Stomach (tissue), 4 donors: ENCODE measurements at regions not wholly inside any gene's neighbourhood (a gene's known extent, or its start where the extent isn't known, plus 50 kb on each side); places are given as distances from the start of the nearest gene placed in this dataset.
"Not testable (repeated sequence)": the region's sequence is repeated elsewhere in the genome, so short reads cannot be mapped to it uniquely, and the experiment has no call there.

Source experiments
- POLR2A ChIP-seq, 4 donors: fragments of 450-650 bp; IDR thresholded peaks; one replicate each; pipeline ENCODE4 v1.6.1; 2016; ENCODE audit warnings: antibody characterized with exemption in 4 of 4, control low read depth in 2 of 4, mild to moderate bottlenecking in 1 of 4, moderate library complexity in 1 of 4
- TF ChIP-seq, protein P1 (sequence below), 7 experiments: fragments of 450-650 bp in 4 of 7; fragments of 200-600 bp in 3 of 7; sonication (generic) in 3 of 7; IDR thresholded peaks; one replicate each; pipeline ENCODE4 v1.5.1; 2016 to 2019; ENCODE audit warnings: antibody characterized with exemption in 7 of 7, control low read depth in 2 of 7, mild to moderate bottlenecking in 1 of 7

GRCh38 chr16:18261848-18262247, 74.7 kb downstream of the NPIPA8 start:
- TF ChIP-seq, protein P1, sequence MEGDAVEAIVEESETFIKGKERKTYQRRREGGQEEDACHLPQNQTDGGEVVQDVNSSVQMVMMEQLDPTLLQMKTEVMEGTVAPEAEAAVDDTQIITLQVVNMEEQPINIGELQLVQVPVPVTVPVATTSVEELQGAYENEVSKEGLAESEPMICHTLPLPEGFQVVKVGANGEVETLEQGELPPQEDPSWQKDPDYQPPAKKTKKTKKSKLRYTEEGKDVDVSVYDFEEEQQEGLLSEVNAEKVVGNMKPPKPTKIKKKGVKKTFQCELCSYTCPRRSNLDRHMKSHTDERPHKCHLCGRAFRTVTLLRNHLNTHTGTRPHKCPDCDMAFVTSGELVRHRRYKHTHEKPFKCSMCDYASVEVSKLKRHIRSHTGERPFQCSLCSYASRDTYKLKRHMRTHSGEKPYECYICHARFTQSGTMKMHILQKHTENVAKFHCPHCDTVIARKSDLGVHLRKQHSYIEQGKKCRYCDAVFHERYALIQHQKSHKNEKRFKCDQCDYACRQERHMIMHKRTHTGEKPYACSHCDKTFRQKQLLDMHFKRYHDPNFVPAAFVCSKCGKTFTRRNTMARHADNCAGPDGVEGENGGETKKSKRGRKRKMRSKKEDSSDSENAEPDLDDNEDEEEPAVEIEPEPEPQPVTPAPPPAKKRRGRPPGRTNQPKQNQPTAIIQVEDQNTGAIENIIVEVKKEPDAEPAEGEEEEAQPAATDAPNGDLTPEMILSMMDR (IDR thresholded peaks at IDR 0.05): not testable (repeated sequence)
- not testable (repeated sequence) for TF ChIP-seq POLR2A (IDR thresholded peaks at IDR 0.05)
